C4-2B (cell line): ENCODE measurements at regions not wholly inside any gene's neighbourhood (a gene's known extent, or its start where the extent isn't known, plus 50 kb on each side); places are given as distances from the start of the nearest gene placed in this dataset.

ENCODE experiments used
- H3K27ac ChIP-seq: fragments of 450-650 bp; 2 replicates; pipeline ENCODE4 v1.5.1; 2017
- ZFX ChIP-seq: fragments of 450-650 bp; IDR thresholded peaks from 2 replicates; pipeline ENCODE4 v1.6.1; 2017
- TF ChIP-seq, protein P1 (sequence below): fragments of 450-650 bp; conservative IDR thresholded peaks from 2 replicates; pipeline ENCODE4 v1.5.1; 2017; ENCODE audit warnings: mild to moderate bottlenecking

GRCh38 chr3:193048127-193048526 is 130.5 kb upstream of the MB21D2 start:
- no peak overlapping the region for H3K27ac ChIP-seq
- TF ChIP-seq ZFX = no peak
- TF ChIP-seq, protein P1, sequence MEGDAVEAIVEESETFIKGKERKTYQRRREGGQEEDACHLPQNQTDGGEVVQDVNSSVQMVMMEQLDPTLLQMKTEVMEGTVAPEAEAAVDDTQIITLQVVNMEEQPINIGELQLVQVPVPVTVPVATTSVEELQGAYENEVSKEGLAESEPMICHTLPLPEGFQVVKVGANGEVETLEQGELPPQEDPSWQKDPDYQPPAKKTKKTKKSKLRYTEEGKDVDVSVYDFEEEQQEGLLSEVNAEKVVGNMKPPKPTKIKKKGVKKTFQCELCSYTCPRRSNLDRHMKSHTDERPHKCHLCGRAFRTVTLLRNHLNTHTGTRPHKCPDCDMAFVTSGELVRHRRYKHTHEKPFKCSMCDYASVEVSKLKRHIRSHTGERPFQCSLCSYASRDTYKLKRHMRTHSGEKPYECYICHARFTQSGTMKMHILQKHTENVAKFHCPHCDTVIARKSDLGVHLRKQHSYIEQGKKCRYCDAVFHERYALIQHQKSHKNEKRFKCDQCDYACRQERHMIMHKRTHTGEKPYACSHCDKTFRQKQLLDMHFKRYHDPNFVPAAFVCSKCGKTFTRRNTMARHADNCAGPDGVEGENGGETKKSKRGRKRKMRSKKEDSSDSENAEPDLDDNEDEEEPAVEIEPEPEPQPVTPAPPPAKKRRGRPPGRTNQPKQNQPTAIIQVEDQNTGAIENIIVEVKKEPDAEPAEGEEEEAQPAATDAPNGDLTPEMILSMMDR = no peak

DNA sequence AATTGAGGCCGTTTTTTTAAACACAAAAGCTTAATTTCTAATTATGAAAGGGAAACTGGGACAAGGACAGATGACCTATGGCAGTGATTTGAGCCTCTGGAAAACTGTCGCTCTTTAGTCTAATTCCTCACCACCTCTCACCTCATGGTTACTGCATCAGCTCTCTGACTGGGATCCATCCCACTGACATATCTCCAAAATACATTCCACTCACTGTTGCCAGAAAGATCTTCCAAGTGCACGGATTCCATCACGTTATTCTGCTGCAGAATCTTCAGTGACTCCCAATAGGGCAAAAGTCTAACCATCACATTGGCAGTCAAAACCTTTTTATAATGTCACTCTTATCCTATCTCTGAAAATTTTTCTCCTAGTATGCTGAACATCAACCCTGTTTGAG is 132.3 kb upstream of the MB21D2 start:
- no peak for TF ChIP-seq ZFX
- TF ChIP-seq, protein P1 = no peak
- H3K27ac ChIP-seq = no peak overlapping the region

DNA sequence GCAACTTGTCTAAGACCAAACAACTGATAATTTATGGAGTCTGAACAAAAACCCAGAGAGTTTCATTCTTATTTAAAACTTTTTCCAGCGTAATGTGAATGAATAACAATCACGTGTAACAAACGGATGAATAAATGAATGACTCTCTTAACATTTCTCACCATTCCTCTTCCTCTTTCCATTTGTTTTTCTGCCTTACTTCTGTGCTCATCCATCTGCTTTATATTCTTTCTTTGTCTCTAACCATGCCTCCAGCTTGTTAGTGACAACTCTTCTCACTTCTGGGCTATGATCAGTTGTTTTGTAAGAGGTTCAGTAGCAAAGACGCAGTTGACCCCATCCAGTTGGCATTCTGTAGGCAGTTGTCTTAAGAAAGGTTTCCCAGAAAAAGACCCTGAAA is 133.7 kb upstream of the MB21D2 start:
- H3K27ac ChIP-seq = no peak overlapping the region
- TF ChIP-seq ZFX = no peak
- TF ChIP-seq, protein P1 = no peak

GRCh38 chr3:193052354-193053045 is 134.8 kb upstream of the MB21D2 start:
- H3K27ac ChIP-seq = no peak overlapping the region
- TF ChIP-seq, protein P1 = no peak
- TF ChIP-seq ZFX = no peak

- TF ChIP-seq ZFX = no peak
- TF ChIP-seq, protein P1 = no peak
- H3K27ac ChIP-seq = no peak overlapping the region
Observed at GRCh38 chr3:193053046-193053435, 135.4 kb upstream of the MB21D2 start.

DNA sequence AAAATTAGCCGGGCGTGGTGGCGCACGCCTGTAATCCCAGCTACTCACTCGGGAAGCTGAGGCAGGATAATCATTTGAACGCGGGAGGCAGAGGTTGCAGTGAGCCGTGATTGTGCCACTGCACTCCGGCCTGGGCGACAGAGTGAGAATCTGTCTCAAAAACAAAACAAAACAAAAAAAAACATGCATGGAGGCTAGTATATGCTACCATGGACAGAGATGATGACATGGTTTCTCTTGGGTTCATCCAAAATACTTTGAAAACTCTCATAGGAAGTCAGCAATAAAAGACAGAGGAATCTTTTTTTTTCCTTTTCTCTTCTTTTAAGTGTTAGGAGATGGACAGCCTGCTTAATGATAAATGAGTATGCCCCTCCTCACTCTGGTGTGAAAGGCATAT is 137.7 kb upstream of the MB21D2 start:
- no peak overlapping the region for H3K27ac ChIP-seq
- TF ChIP-seq ZFX = no peak
- TF ChIP-seq, protein P1 = no peak

- H3K27ac ChIP-seq = no peak overlapping the region
- no peak for TF ChIP-seq ZFX
- TF ChIP-seq, protein P1 = no peak
Observed at GRCh38 chr3:193057616-193058015, 140.0 kb upstream of the MB21D2 start.
